H9 (cell line): ENCODE measurements at regions not wholly inside any gene's neighbourhood (a gene's known extent, or its start where the extent isn't known, plus 50 kb on each side); places are given as distances from the start of the nearest gene placed in this dataset.

ENCODE experiments used
- DNase-seq: peaks from one replicate; pipeline ENCODE4 v3.0.0-alpha.2; 2017
- H2AFZ ChIP-seq: one replicate; pipeline ENCODE4 v1.6.1; 2013; ENCODE audit warnings: mild to moderate bottlenecking, low read length, control low read depth, moderate library complexity
- H2AK5ac ChIP-seq: 2 replicates; pipeline ENCODE4 v1.6.1; 2013; ENCODE audit warnings: low read length, control low read depth, mixed read lengths; ENCODE audit not compliant: insufficient read length
- H2BK120ac ChIP-seq: one replicate; pipeline ENCODE4 v1.6.1; 2013; ENCODE audit warnings: low read depth, mild to moderate bottlenecking, low read length, control low read depth, inconsistent platforms; ENCODE audit not compliant: poor library complexity, severe bottlenecking
- H2BK12ac ChIP-seq: 2 replicates; pipeline ENCODE4 v1.6.1; 2013; ENCODE audit warnings: low read length, control low read depth, mixed read lengths, low read depth; ENCODE audit not compliant: insufficient read length
- H2BK15ac ChIP-seq: 2 replicates; pipeline ENCODE4 v1.6.1; 2013; ENCODE audit warnings: low read depth, low read length, control low read depth
- H2BK20ac ChIP-seq: one replicate; pipeline ENCODE4 v1.6.1; 2013; ENCODE audit warnings: low read depth, mild to moderate bottlenecking, low read length, control low read depth, inconsistent platforms; ENCODE audit not compliant: poor library complexity, severe bottlenecking
- H2BK5ac ChIP-seq: 2 replicates; pipeline ENCODE4 v1.6.1; 2013; ENCODE audit warnings: low read length, control low read depth, mixed read lengths; ENCODE audit not compliant: insufficient read length
- H3K14ac ChIP-seq: 2 replicates; pipeline ENCODE4 v1.6.1; 2013; ENCODE audit warnings: low read length, control low read depth; ENCODE audit not compliant: insufficient read depth
- H3K18ac ChIP-seq: 2 replicates; pipeline ENCODE4 v1.6.1; 2013; ENCODE audit warnings: low read depth, mild to moderate bottlenecking, mixed read lengths, low read length, control low read depth; ENCODE audit not compliant: insufficient read length
- H3K23ac ChIP-seq: 2 replicates; pipeline ENCODE4 v1.6.1; 2013; ENCODE audit warnings: low read length, control low read depth, mixed read lengths, low read depth; ENCODE audit not compliant: insufficient read length
- H3K23me2 ChIP-seq: 2 replicates; pipeline ENCODE4 v1.6.1; 2013; ENCODE audit warnings: low read depth, mild to moderate bottlenecking, mixed read lengths, low read length, control low read depth; ENCODE audit not compliant: insufficient read length, poor library complexity, severe bottlenecking
- H3K27ac ChIP-seq: 2 replicates; pipeline ENCODE4 v1.5.1; 2013; ENCODE audit warnings: low read length, control low read depth, mixed read lengths, low read depth; ENCODE audit not compliant: insufficient read length
- H3K27me3 ChIP-seq: 2 replicates; pipeline ENCODE4 v1.6.1; 2013; ENCODE audit warnings: low read length, control low read depth, inconsistent platforms; ENCODE audit not compliant: insufficient read depth
- H3K4ac ChIP-seq: 2 replicates; pipeline ENCODE4 v1.6.1; 2013; ENCODE audit warnings: low read depth, mild to moderate bottlenecking, control low read depth, inconsistent platforms, low read length, moderate library complexity
- H3K4me1 ChIP-seq: 2 replicates; pipeline ENCODE4 v1.6.1; 2013; ENCODE audit warnings: low read length, control low read depth, inconsistent platforms; ENCODE audit not compliant: insufficient read depth
- H3K4me2 ChIP-seq: 2 replicates; pipeline ENCODE4 v1.6.1; 2013; ENCODE audit warnings: low read length, control low read depth, mixed read lengths; ENCODE audit not compliant: insufficient read length, insufficient read depth
- H3K56ac ChIP-seq: 2 replicates; pipeline ENCODE4 v1.6.1; 2013; ENCODE audit warnings: low read depth, mild to moderate bottlenecking, mixed read lengths, low read length, control low read depth; ENCODE audit not compliant: insufficient read length
- H3K79me1 ChIP-seq: 2 replicates; pipeline ENCODE4 v1.6.1; 2013; ENCODE audit warnings: low read depth, mild to moderate bottlenecking, moderate library complexity, low read length, control low read depth, inconsistent platforms; ENCODE audit not compliant: insufficient read depth, poor library complexity, severe bottlenecking
- H3K79me2 ChIP-seq: 2 replicates; pipeline ENCODE4 v1.6.1; 2013; ENCODE audit warnings: low read length, control low read depth, inconsistent platforms; ENCODE audit not compliant: insufficient read depth
- H3K9ac ChIP-seq: 2 replicates; pipeline ENCODE4 v1.6.1; 2013; ENCODE audit warnings: low read length, control low read depth, mixed read lengths; ENCODE audit not compliant: insufficient read length; ENCODE audit errors: extremely low read depth
- H3K9me3 ChIP-seq: one replicate; pipeline ENCODE4 v1.6.1; 2013; ENCODE audit warnings: low read depth, low read length, inconsistent platforms; ENCODE audit not compliant: control insufficient read depth
- H3T11ph ChIP-seq: one replicate; pipeline ENCODE4 v1.6.1; 2013; ENCODE audit warnings: mild to moderate bottlenecking, low read length, control low read depth, inconsistent platforms
- H4K20me1 ChIP-seq: one replicate; pipeline ENCODE4 v1.6.1; 2013; ENCODE audit not compliant: control insufficient read depth, insufficient read length, insufficient read depth
- H4K5ac ChIP-seq: 2 replicates; pipeline ENCODE4 v1.6.1; 2013; ENCODE audit warnings: low read depth, mild to moderate bottlenecking, mixed read lengths, low read length, control low read depth; ENCODE audit not compliant: insufficient read length
- H4K8ac ChIP-seq: replicated peaks from 2 replicates; pipeline ENCODE4 v1.6.1; 2013; ENCODE audit warnings: low read length, control low read depth, mixed read lengths, low read depth; ENCODE audit not compliant: insufficient read length
- H4K91ac ChIP-seq: 2 replicates; pipeline ENCODE4 v1.6.1; 2013; ENCODE audit warnings: low read depth, mild to moderate bottlenecking, moderate library complexity, mixed read lengths, low read length, control low read depth; ENCODE audit not compliant: insufficient read length
- H3K27ac Mint-ChIP-seq, 3 experiments: 2 replicates in 2 of 3; 3 replicates in 1 of 3; pipeline ENCODE4 v1.8.0; 2020 to 2021; ENCODE audit warnings: mixed read lengths in 3 of 3, mild to moderate bottlenecking in 1 of 3, moderate library complexity in 1 of 3
- H3K27me3 Mint-ChIP-seq: 2 replicates; pipeline ENCODE4 v1.8.0; 2021; ENCODE audit warnings: low read depth, mild to moderate bottlenecking, moderate library complexity, mixed read lengths
- H3K36me3 Mint-ChIP-seq, 3 experiments: 2 replicates in 2 of 3; 3 replicates in 1 of 3; pipeline ENCODE4 v1.8.0; 2020 to 2021; ENCODE audit warnings: low read depth in 3 of 3, mixed read lengths in 3 of 3; ENCODE audit not compliant: insufficient read depth in 1 of 3
- H3K4me1 Mint-ChIP-seq, 2 experiments: 2 replicates each; pipeline ENCODE4 v1.8.0; 2020; ENCODE audit warnings: mixed read lengths in 2 of 2
- H3K4me3 Mint-ChIP-seq, 2 experiments: 2 replicates in 1 of 2; 3 replicates in 1 of 2; pipeline ENCODE4 v1.8.0; 2020 to 2021; ENCODE audit warnings: mild to moderate bottlenecking in 2 of 2, mixed read lengths in 2 of 2, moderate library complexity in 1 of 2
- H3K9me3 Mint-ChIP-seq, 2 experiments: 2 replicates in 1 of 2; 3 replicates in 1 of 2; pipeline ENCODE4 v1.8.0; 2020; ENCODE audit warnings: mild to moderate bottlenecking in 2 of 2, mixed read lengths in 2 of 2, moderate library complexity in 1 of 2
- CTCF ChIP-seq: fragments of 200-600 bp; sonication (generic); conservative IDR thresholded peaks from 3 replicates; pipeline ENCODE4 v1.8.0; 2021; ENCODE audit warnings: antibody characterized with exemption, mild to moderate bottlenecking
- WGBS: extraction: QIAGEN DNeasy Blood & Tissue Kit; methylation state at CpG from one replicate; pipeline ENCODE4 v1.1.7; 2013; ENCODE audit warnings: missing lambda C conversion rate, low lambda C conversion rate, mixed read lengths; ENCODE audit not compliant: insufficient read length; ENCODE audit errors: extremely low coverage; 5-methylcytosine and 5-hydroxymethylcytosine counted together

GRCh38 chr12:75613981-75614380, 102.6 kb upstream of the KRR1 start:
- Mint-ChIP-seq H3K4me1 (peaks cover 2 to 6% of the 10 kb centered on the region in 2 experiments; a peak in 2 of 4 replicates), H3K36me3 (peaks cover 1 to 20% (median 3%) of the 10 kb centered on the region in 3 experiments; a peak in 3 of 7 replicates), H3K27ac (no peak overlapping the region), H3K27me3 (no peaks in the 10 kb centered on the region), H3K4me3 (no peak overlapping the region), H3K9me3 (peaks cover 3 to 8% of the 10 kb centered on the region in 2 experiments; a peak in 2 of 5 replicates)
- Histone ChIP-seq H3K27me3 (no peaks in the 10 kb centered on the region), H4K91ac (no peak overlapping the region), H3K27ac (no peak overlapping the region), H2AK5ac (no peak overlapping the region), H3K9me3 (no peaks in the 10 kb centered on the region), H2AFZ (no peak overlapping the region), H3K56ac (no peak overlapping the region), H2BK120ac (no peak overlapping the region), H2BK20ac (no peak overlapping the region), H2BK15ac (no peak overlapping the region), H3K79me1 (no peaks in the 10 kb centered on the region), H3K23ac (no peak overlapping the region), H3K9ac (no peak overlapping the region), H3K14ac (no peak overlapping the region), H3K18ac (no peak overlapping the region), H2BK5ac (no peak overlapping the region), H3K23me2 (no peaks in the 10 kb centered on the region), H3K4me1 (no peaks in the 10 kb centered on the region), H3K4me2 (no peak overlapping the region), H4K5ac (no peak overlapping the region), H4K20me1 (no peaks in the 10 kb centered on the region), H3T11ph (no peak overlapping the region), H4K8ac (no peak overlapping the region), H2BK12ac (no peak overlapping the region), H3K4ac (no peak overlapping the region), H3K79me2 (no peaks in the 10 kb centered on the region)
- TF ChIP-seq CTCF: no peak
- WGBS: no CpG with 5 or more reads among the region's 4 CpGs
- DNase-seq: no peak
